GM12872 (cell line): ENCODE measurements at regions not wholly inside any gene's neighbourhood (a gene's known extent, or its start where the extent isn't known, plus 50 kb on each side); places are given as distances from the start of the nearest gene placed in this dataset.

Source experiments
- CTCF ChIP-seq: IDR thresholded peaks from 3 replicates; pipeline ENCODE4 v1.5.1; 2011; ENCODE audit warnings: low read depth, mild to moderate bottlenecking, low read length, moderate library complexity; ENCODE audit not compliant: insufficient read depth

GRCh38 chr2:17012297-17012696 is 346.7 kb upstream of the CYRIA start:
- TF ChIP-seq CTCF, result no peak

- no peak for TF ChIP-seq CTCF
These were observed 344.5 kb upstream of the CYRIA start for GRCh38 chr2:17010104-17010503.

GRCh38 chr2:17000184-17000482 is 334.5 kb upstream of the CYRIA start:
- TF ChIP-seq CTCF, result no peak

GRCh38 chr2:16999347-17000183 is 333.9 kb upstream of the CYRIA start:
- no peak for TF ChIP-seq CTCF

GRCh38 chr2:16978301-16978700 is 312.7 kb upstream of the CYRIA start:
- no peak for TF ChIP-seq CTCF

- no peak for TF ChIP-seq CTCF
These were observed 309.1 kb upstream of the CYRIA start for GRCh38 chr2:16974688-16975087.

GRCh38 chr2:16973586-16974286 is 308.1 kb upstream of the CYRIA start:
- no peak for TF ChIP-seq CTCF
